ENCODE measurements at regions not wholly inside any gene's neighbourhood (a gene's known extent, or its start where the extent isn't known, plus 50 kb on each side); places are given as distances from the start of the nearest gene placed in this dataset.
"Not testable (repeated sequence)": the region's sequence is repeated elsewhere in the genome, so short reads cannot be mapped to it uniquely, and the experiment has no call there.

DNA sequence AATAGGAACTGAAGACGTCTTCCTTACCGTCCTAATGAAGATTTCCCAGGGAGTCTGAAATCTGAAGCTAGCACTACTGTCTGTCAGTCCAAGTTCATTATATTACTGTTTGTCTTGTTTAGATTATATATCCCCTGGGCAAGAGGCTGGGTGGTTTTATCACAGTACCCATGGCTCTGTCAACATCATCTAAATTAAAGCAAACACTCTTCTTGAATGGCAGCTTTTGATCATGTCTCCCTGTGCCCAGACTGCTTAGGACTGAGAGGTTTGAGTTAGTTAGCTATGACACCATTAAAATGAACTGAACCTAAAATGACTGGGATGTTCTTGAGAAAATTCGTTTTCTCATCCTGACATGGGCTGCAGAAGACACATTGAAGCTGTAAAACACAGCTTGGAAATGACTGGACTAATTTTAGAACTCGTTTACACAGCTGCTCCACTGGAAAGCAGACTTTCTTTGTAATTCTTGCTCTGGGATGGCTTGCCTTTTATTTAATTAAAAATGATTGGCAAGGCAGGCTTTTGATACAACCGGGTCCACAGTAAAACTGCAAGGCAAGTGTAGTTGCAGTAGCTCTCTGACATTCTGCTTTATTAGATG lies 243.5 kb downstream of the MFSD1 start:
- no peak overlapping the region for H3K27ac Mint-ChIP-seq
- H3K4me1 Mint-ChIP-seq = no peaks in the 10 kb centered on the region
- H3K4me3 Mint-ChIP-seq = no peak overlapping the region
- DNase-seq = no peak
- no peak for ATAC-seq
- no peaks in the 10 kb centered on the region for H3K36me3 Mint-ChIP-seq (ENCODE audit: low read depth)
- H3K9me3 Mint-ChIP-seq = no peaks in the 10 kb centered on the region
- no peaks in the 10 kb centered on the region for H3K27me3 Mint-ChIP-seq

DNA sequence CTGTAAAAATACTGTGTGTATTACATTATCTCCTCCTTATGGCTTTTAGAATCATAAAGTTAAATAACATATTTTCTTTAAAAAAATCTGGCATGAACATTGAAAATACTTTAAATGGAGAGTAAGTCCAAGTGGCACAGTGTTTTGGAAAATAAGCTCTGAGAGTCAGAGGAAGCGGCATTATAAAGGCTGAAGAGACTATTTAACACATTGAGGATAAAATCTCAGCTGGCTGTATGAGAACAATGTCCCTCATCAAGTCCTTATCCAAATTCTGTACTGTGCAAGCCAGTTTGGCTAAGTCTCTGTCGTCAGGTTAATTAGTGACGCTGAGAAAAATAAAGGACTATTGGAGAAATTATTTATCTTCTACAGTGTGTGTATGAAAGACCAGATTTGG lies 245.5 kb downstream of the MFSD1 start:
- no peak overlapping the region for H3K4me3 Mint-ChIP-seq
- H3K36me3 Mint-ChIP-seq (ENCODE audit: low read depth) = no peaks in the 10 kb centered on the region
- no peaks in the 10 kb centered on the region for H3K9me3 Mint-ChIP-seq
- H3K27me3 Mint-ChIP-seq = no peaks in the 10 kb centered on the region
- H3K27ac Mint-ChIP-seq = no peak overlapping the region
- ATAC-seq = no peak
- no peak for DNase-seq
- H3K4me1 Mint-ChIP-seq = no peaks in the 10 kb centered on the region

GRCh38 chr3:159052494-159052893 lies 250.6 kb downstream of the MFSD1 start:
- DNase-seq; H3K4me3 Mint-ChIP-seq; H3K27me3 Mint-ChIP-seq; H3K9me3 Mint-ChIP-seq; H3K4me1 Mint-ChIP-seq; H3K36me3 Mint-ChIP-seq (ENCODE audit: low read depth); H3K27ac Mint-ChIP-seq; ATAC-seq: not testable (repeated sequence)

- peaks cover 6% of the 10 kb centered on the region for H3K9me3 Mint-ChIP-seq
- ATAC-seq = no peak
- peaks cover 2% of the 10 kb centered on the region for H3K27me3 Mint-ChIP-seq
- H3K4me1 Mint-ChIP-seq = no peaks in the 10 kb centered on the region
- no peak overlapping the region for H3K4me3 Mint-ChIP-seq
- no peak overlapping the region for H3K27ac Mint-ChIP-seq
- H3K36me3 Mint-ChIP-seq (ENCODE audit: low read depth) = no peaks in the 10 kb centered on the region
- no peak for DNase-seq
These were observed 255.8 kb downstream of the MFSD1 start for GRCh38 chr3:159057621-159058020.

- peaks cover 2% of the 10 kb centered on the region for H3K27me3 Mint-ChIP-seq
- H3K9me3 Mint-ChIP-seq = peaks cover 6% of the 10 kb centered on the region
- no peak for DNase-seq
- H3K36me3 Mint-ChIP-seq (ENCODE audit: low read depth) = no peaks in the 10 kb centered on the region
- no peak overlapping the region for H3K27ac Mint-ChIP-seq
- ATAC-seq = no peak
- H3K4me3 Mint-ChIP-seq = no peak overlapping the region
- H3K4me1 Mint-ChIP-seq = no peaks in the 10 kb centered on the region
These were observed 257.0 kb downstream of the MFSD1 start for GRCh38 chr3:159058859-159059258.

- no peak overlapping the region for H3K4me3 Mint-ChIP-seq
- H3K36me3 Mint-ChIP-seq (ENCODE audit: low read depth) = no peaks in the 10 kb centered on the region
- H3K27me3 Mint-ChIP-seq = peaks cover 2% of the 10 kb centered on the region
- DNase-seq (no peak), ATAC-seq (no peak)
- no peaks in the 10 kb centered on the region for H3K4me1 Mint-ChIP-seq
- no peak overlapping the region for H3K27ac Mint-ChIP-seq
- peaks cover 6% of the 10 kb centered on the region for H3K9me3 Mint-ChIP-seq
These were observed 257.5 kb downstream of the MFSD1 start for GRCh38 chr3:159059395-159059794.

DNA sequence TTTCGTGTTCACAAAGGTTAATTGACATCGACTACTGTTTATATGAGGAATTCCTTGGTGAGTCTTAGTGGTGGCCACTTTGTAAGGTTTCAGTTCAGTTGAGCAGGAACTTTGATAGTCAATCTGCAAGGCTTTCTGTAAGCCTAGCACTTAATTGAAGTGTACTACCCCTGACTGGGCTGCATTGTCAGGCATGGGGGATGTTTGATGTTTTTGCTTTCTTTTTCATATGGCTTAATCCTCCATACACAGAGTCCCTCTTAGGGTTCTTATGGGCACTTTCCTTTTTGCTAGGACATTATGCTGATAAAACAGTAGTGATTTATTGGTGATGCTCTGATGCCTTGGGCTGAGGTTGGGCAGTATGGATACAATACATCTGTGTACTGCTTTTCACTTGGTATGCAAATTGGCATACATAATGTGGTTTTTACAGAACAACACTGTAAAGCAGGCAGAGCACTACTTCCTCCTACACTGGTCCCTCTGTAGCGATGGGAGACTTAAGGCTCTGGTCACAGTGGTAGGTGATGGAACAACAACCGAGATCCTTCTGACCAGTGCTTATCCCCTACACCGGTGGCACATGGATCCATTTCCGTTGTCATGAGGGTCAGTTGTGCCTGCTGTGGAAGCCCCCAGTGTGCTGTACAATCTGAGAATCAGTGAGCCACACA lies 261.0 kb downstream of the MFSD1 start:
- ATAC-seq = no peak
- DNase-seq = no peak
- Mint-ChIP-seq H3K27ac (no peak overlapping the region), H3K4me1 (no peaks in the 10 kb centered on the region), H3K27me3 (peaks cover 2% of the 10 kb centered on the region), H3K9me3 (peaks cover 6% of the 10 kb centered on the region), H3K36me3 (ENCODE audit: low read depth) (no peaks in the 10 kb centered on the region), H3K4me3 (no peak overlapping the region)

DNA sequence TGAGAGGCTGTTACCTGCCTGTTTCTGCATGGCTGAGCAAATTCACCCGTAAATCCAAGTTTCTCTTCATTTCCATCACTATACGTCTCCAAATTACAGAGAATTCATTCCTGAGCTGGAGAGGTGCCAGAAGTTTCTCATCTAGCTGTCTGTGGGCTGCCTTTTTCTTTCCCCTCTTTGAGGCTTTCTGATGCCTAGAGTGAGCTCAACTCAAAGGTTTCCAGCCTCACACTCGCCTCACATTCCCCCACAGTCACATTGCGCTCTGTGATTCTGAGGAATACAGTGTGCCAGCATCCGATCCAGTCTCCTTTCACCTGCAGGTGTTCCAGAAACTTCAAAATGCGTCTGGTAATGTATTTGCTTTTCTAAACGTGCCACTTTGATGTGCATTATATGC lies 267.2 kb downstream of the MFSD1 start, which contains the start of gene IQCJ:
Gene IQCJ, plus strand, starts transcription at position 229 of the 400 bp plus-strand sequence.
- Mint-ChIP-seq H3K27ac (no peak within 1 kb of the TSS), H3K36me3 (ENCODE audit: low read depth) (no peaks in the 10 kb centered on the region), H3K4me1 (no peaks in the 10 kb centered on the region), H3K4me3 (no peak within 1 kb of the TSS), H3K9me3 (no peaks in the 10 kb centered on the region), H3K27me3 (peaks cover 4% of the 10 kb centered on the region)
- no peak for DNase-seq
- ATAC-seq = no peak

- no peaks in the 10 kb centered on the region for H3K4me1 Mint-ChIP-seq
- no peak overlapping the region for H3K4me3 Mint-ChIP-seq
- no peaks in the 10 kb centered on the region for H3K9me3 Mint-ChIP-seq
- H3K27me3 Mint-ChIP-seq = peaks cover 4% of the 10 kb centered on the region
- no peak overlapping the region for H3K27ac Mint-ChIP-seq
- DNase-seq (no peak), ATAC-seq (no peak)
- no peaks in the 10 kb centered on the region for H3K36me3 Mint-ChIP-seq (ENCODE audit: low read depth)
These were observed 268.1 kb downstream of the MFSD1 start for GRCh38 chr3:159069866-159070425.

- H3K27ac Mint-ChIP-seq = no peak overlapping the region
- no peaks in the 10 kb centered on the region for H3K4me1 Mint-ChIP-seq
- peaks cover 4% of the 10 kb centered on the region for H3K27me3 Mint-ChIP-seq
- no peak for DNase-seq
- H3K9me3 Mint-ChIP-seq = no peaks in the 10 kb centered on the region
- H3K36me3 Mint-ChIP-seq (ENCODE audit: low read depth) = no peaks in the 10 kb centered on the region
- ATAC-seq = no peak
- H3K4me3 Mint-ChIP-seq = no peak overlapping the region
These were observed 273.2 kb downstream of the MFSD1 start for GRCh38 chr3:159074756-159075701.

DNA sequence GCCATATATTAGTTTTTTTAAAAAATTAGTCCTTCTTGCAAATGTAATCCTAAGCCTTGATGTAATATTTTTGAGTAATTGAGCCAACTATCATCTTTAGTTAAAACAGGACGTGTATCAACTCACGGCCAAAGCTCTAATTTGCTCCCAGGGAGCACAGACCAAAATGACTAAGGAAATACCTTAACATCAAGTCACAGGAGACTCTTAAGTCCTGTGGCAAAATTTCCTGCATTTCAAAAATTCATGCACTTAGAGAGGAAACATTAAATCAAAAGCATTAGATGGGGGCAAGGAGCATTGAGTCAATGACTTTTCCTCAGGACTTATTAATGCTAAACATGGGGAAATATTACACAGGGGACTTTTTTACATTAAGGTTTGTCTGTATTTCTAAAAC lies 276.0 kb downstream of the MFSD1 start:
- no peaks in the 10 kb centered on the region for H3K4me1 Mint-ChIP-seq
- DNase-seq (no peak), ATAC-seq (no peak)
- H3K9me3 Mint-ChIP-seq = no peaks in the 10 kb centered on the region
- no peak overlapping the region for H3K27ac Mint-ChIP-seq
- no peaks in the 10 kb centered on the region for H3K36me3 Mint-ChIP-seq (ENCODE audit: low read depth)
- no peaks in the 10 kb centered on the region for H3K27me3 Mint-ChIP-seq
- no peak overlapping the region for H3K4me3 Mint-ChIP-seq

- Mint-ChIP-seq H3K9me3 (peaks cover 6% of the 10 kb centered on the region), H3K27me3 (no peaks in the 10 kb centered on the region), H3K4me3 (no peak overlapping the region), H3K36me3 (ENCODE audit: low read depth) (no peaks in the 10 kb centered on the region), H3K4me1 (no peaks in the 10 kb centered on the region), H3K27ac (no peak overlapping the region)
- no peak for ATAC-seq
- DNase-seq = no peak
These were observed 278.4 kb downstream of the MFSD1 start for GRCh38 chr3:159080256-159080655.

GRCh38 chr3:159080821-159081220 lies 279.0 kb downstream of the MFSD1 start:
- no peak overlapping the region for H3K4me3 Mint-ChIP-seq
- H3K36me3 Mint-ChIP-seq (ENCODE audit: low read depth) = no peaks in the 10 kb centered on the region
- H3K27me3 Mint-ChIP-seq = no peaks in the 10 kb centered on the region
- no peak for DNase-seq
- no peak for ATAC-seq
- H3K9me3 Mint-ChIP-seq = peaks cover 6% of the 10 kb centered on the region
- no peaks in the 10 kb centered on the region for H3K4me1 Mint-ChIP-seq
- H3K27ac Mint-ChIP-seq = no peak overlapping the region

GRCh38 chr3:159082519-159082918 lies 280.7 kb downstream of the MFSD1 start:
- DNase-seq (no peak), ATAC-seq (no peak)
- no peaks in the 10 kb centered on the region for H3K4me1 Mint-ChIP-seq
- no peaks in the 10 kb centered on the region for H3K36me3 Mint-ChIP-seq (ENCODE audit: low read depth)
- no peaks in the 10 kb centered on the region for H3K27me3 Mint-ChIP-seq
- no peak overlapping the region for H3K27ac Mint-ChIP-seq
- H3K4me3 Mint-ChIP-seq = no peak overlapping the region
- H3K9me3 Mint-ChIP-seq = peaks cover 6% of the 10 kb centered on the region

All from activated naive CD8-positive, alpha-beta T cell treated with anti-CD3 and anti-CD28 coated beads, Interleukin-2, amount 50 U/mL, for 24 hours (primary cell).